K562 (cell line): ENCODE measurements at regions not wholly inside any gene's neighbourhood (a gene's known extent, or its start where the extent isn't known, plus 50 kb on each side); places are given as distances from the start of the nearest gene placed in this dataset.

Source experiments
- BRD4 ChIP-seq: fragments of 200-600 bp; sonication (generic); IDR thresholded peaks from 2 replicates; pipeline ENCODE4 v1.6.1; 2017; ENCODE audit warnings: inconsistent platforms
- BRD9 ChIP-seq: fragments of 450-650 bp; IDR thresholded peaks from 2 replicates; pipeline ENCODE4 v1.6.1; 2018; ENCODE audit warnings: low read depth; ENCODE audit not compliant: partially characterized antibody
- CHD4 ChIP-seq: fragments of 200-600 bp; sonication (generic); IDR thresholded peaks from 3 replicates; pipeline ENCODE4 v1.6.1; 2012; ENCODE audit warnings: low read depth, mild to moderate bottlenecking, mixed read lengths, low read length, inconsistent platforms; ENCODE audit not compliant: insufficient read depth, insufficient replicate concordance, poor library complexity, severe bottlenecking
- FOXP1 ChIP-seq: sonication (generic); formaldehyde crosslinking; IDR thresholded peaks from 2 replicates; pipeline ENCODE4 v1.8.0; 2022; ENCODE audit warnings: mild to moderate bottlenecking, missing genetic modification reagents
- HMG20B ChIP-seq: fragments of 250-450 bp; sonication (Bioruptor Pico); IDR thresholded peaks from 2 replicates; pipeline ENCODE4 v1.5.0; 2021; ENCODE audit warnings: mild to moderate bottlenecking
- IRF9 ChIP-seq: fragments of 450-650 bp; IDR thresholded peaks from 2 replicates; pipeline ENCODE4 v1.6.1; 2016; ENCODE audit warnings: missing biosample characterization, missing genetic modification characterization
- MYC ChIP-seq, 2 experiments: fragments of 250-450 bp in 1 of 2; sonication (Bioruptor Pico) in 1 of 2; IDR thresholded peaks; 2 replicates each; pipeline versions ENCODE4 v1.5.1 to v1.6.1; 2012 to 2021; ENCODE audit warnings: low read depth in 2 of 2, borderline replicate concordance in 1 of 2, improper control_type of control experiment in 1 of 2, low read length in 1 of 2, mild to moderate bottlenecking in 1 of 2, moderate library complexity in 1 of 2
- NCOR1 ChIP-seq: fragments of 450-650 bp; IDR thresholded peaks from 2 replicates; pipeline ENCODE4 v1.6.1; 2016; ENCODE audit warnings: mild to moderate bottlenecking, moderate library complexity
- NRF1 ChIP-seq, 2 experiments: fragments of 450-650 bp; IDR thresholded peaks in 1 of 2; conservative IDR thresholded peaks in 1 of 2; 2 replicates each; pipeline ENCODE4 v1.6.1; 2014; ENCODE audit warnings: mild to moderate bottlenecking in 2 of 2
- POLR2B ChIP-seq: fragments of 450-650 bp; IDR thresholded peaks from 2 replicates; pipeline ENCODE4 v1.6.1; 2018; ENCODE audit warnings: low read depth; ENCODE audit not compliant: partially characterized antibody
- RBM34 ChIP-seq: fragments of 200-400 bp; formaldehyde crosslinking; IDR thresholded peaks from 2 replicates; pipeline ENCODE4 v1.6.1; 2018; ENCODE audit warnings: low read length, borderline replicate concordance; ENCODE audit not compliant: insufficient read depth
- SAFB ChIP-seq: fragments of 200-400 bp; formaldehyde crosslinking; IDR thresholded peaks from 2 replicates; pipeline ENCODE4 v1.6.1; 2017; ENCODE audit warnings: low read depth, low read length, borderline replicate concordance
- SP1 ChIP-seq: sonication (generic); formaldehyde crosslinking; IDR thresholded peaks from 2 replicates; pipeline ENCODE4 v1.8.1; 2022; ENCODE audit warnings: mild to moderate bottlenecking, missing genetic modification reagents
- STAT6 ChIP-seq: sonication (generic); formaldehyde crosslinking; IDR thresholded peaks from 2 replicates; pipeline ENCODE4 v1.8.1; 2023; ENCODE audit warnings: mild to moderate bottlenecking, missing genetic modification reagents
- TEAD1 ChIP-seq, 2 experiments: fragments of 450-650 bp in 1 of 2; sonication (generic) in 1 of 2; formaldehyde crosslinking; IDR thresholded peaks; 2 replicates each; pipeline versions ENCODE4 v1.4.0 to v1.8.0; 2020 to 2022; ENCODE audit warnings: mild to moderate bottlenecking in 2 of 2, missing genetic modification reagents in 1 of 2
- ZKSCAN1 ChIP-seq: fragments of 150-350 bp; IDR thresholded peaks from 2 replicates; pipeline ENCODE4 v1.6.1; 2016; ENCODE audit warnings: low read depth, low read length
- ZNF280B ChIP-seq: fragments of 250-450 bp; sonication (Bioruptor Pico); IDR thresholded peaks from 2 replicates; pipeline ENCODE4 v1.5.1; 2021; ENCODE audit warnings: mild to moderate bottlenecking
- ZNF57 ChIP-seq: fragments of 450-650 bp; formaldehyde crosslinking; IDR thresholded peaks from 2 replicates; pipeline ENCODE4 v1.4.0; 2020; ENCODE audit warnings: mild to moderate bottlenecking, moderate library complexity
- TF ChIP-seq, protein P1 (sequence below): fragments of 250-450 bp; sonication (Bioruptor Pico); IDR thresholded peaks from 2 replicates; pipeline ENCODE4 v1.5.0; 2020; ENCODE audit warnings: mild to moderate bottlenecking
- TF ChIP-seq, protein P2 (sequence below): sonication (generic); formaldehyde crosslinking; IDR thresholded peaks from 2 replicates; pipeline ENCODE4 v1.9.0; 2022; ENCODE audit warnings: mild to moderate bottlenecking, missing genetic modification reagents

- no peak for TF ChIP-seq STAT6
- TF ChIP-seq ZNF280B (CRISPR knock-in tag): no peak
- TF ChIP-seq CHD4: no peak
- TF ChIP-seq, protein P1, sequence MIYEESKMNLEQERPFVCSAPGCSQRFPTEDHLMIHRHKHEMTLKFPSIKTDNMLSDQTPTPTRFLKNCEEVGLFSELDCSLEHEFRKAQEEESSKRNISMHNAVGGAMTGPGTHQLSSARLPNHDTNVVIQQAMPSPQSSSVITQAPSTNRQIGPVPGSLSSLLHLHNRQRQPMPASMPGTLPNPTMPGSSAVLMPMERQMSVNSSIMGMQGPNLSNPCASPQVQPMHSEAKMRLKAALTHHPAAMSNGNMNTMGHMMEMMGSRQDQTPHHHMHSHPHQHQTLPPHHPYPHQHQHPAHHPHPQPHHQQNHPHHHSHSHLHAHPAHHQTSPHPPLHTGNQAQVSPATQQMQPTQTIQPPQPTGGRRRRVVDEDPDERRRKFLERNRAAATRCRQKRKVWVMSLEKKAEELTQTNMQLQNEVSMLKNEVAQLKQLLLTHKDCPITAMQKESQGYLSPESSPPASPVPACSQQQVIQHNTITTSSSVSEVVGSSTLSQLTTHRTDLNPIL (CRISPR knock-in tag): no peak
- no peak for TF ChIP-seq MYC (IDR thresholded peaks at IDR 0.05; ENCODE audit: low read depth, low read length)
- TF ChIP-seq MYC (CRISPR knock-in tag; IDR thresholded peaks at IDR 0.05; ENCODE audit: borderline replicate concordance, low read depth): no peak
- no peak for TF ChIP-seq ZNF57
- no peak for TF ChIP-seq POLR2B
- TF ChIP-seq, protein P2, sequence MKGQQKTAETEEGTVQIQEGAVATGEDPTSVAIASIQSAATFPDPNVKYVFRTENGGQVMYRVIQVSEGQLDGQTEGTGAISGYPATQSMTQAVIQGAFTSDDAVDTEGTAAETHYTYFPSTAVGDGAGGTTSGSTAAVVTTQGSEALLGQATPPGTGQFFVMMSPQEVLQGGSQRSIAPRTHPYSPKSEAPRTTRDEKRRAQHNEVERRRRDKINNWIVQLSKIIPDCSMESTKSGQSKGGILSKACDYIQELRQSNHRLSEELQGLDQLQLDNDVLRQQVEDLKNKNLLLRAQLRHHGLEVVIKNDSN (CRISPR knock-in tag): no peak
- no peak for TF ChIP-seq IRF9 (tag)
- no peak for TF ChIP-seq RBM34
- TF ChIP-seq BRD4: no peak
- peak; percentile 66 for TF ChIP-seq NCOR1
- no peak for TF ChIP-seq SAFB
- TF ChIP-seq ZKSCAN1: no peak
- no peak for TF ChIP-seq NRF1 (conservative IDR thresholded peaks at IDR 0.05 in 1 of 2, IDR thresholded peaks at IDR 0.05 in 1 of 2)
- TF ChIP-seq TEAD1 (CRISPR knock-in tag; IDR thresholded peaks at IDR 0.05): no peak
- TF ChIP-seq HMG20B (CRISPR knock-in tag): no peak
- no peak for TF ChIP-seq SP1
- TF ChIP-seq FOXP1 (CRISPR knock-in tag): no peak
- TF ChIP-seq BRD9: peak; percentile 31
These were observed 73.4 kb upstream of the NAMPT start (continued) for GRCh38 chr7:106358103-106358663.
